H1 (cell line): ENCODE measurements at regions not wholly inside any gene's neighbourhood (a gene's known extent, or its start where the extent isn't known, plus 50 kb on each side); places are given as distances from the start of the nearest gene placed in this dataset.

Experiments used
- CTCF ChIA-PET: fragments of 300-600 bp; sonication (Branson Sonifier 250); formaldehyde crosslinking; loops from one replicate; lab custom pipeline; 2021; ENCODE audit not compliant: partially characterized antibody; lab: Charles Lee
- POLR2A ChIA-PET: fragments of 300-600 bp; sonication (Branson Sonifier 250); formaldehyde crosslinking; loops from one replicate; lab custom pipeline; 2021; ENCODE audit warnings: inconsistent platforms; ENCODE audit not compliant: partially characterized antibody; lab: Charles Lee
- DNase-seq, 2 experiments: peaks; one replicate each; pipeline versions ENCODE4 v3.0.0 to v3.0.0-alpha.2; 2010 to 2022; ENCODE audit warnings: low spot score in 2 of 2, low read depth in 1 of 2, mixed read lengths in 1 of 2
- FAIRE-seq: peaks from 2 replicates; lab custom pipeline; 2011; peaks lifted over from hg19 to GRCh38; lab: Jason Lieb, UNC
- H2AFZ ChIP-seq: 2 replicates; pipeline ENCODE4 v1.8.1; 2012; ENCODE audit warnings: low read length, inconsistent platforms
- H2AK5ac ChIP-seq: 2 replicates; pipeline ENCODE4 v1.6.1; 2013; ENCODE audit warnings: low read depth, low read length
- H2BK120ac ChIP-seq: replicated peaks from 2 replicates; pipeline ENCODE3; 2013; ENCODE audit warnings: low read depth, low read length, inconsistent platforms
- H2BK12ac ChIP-seq: 2 replicates; pipeline ENCODE4 v1.6.1; 2013; ENCODE audit warnings: low read depth, low read length
- H2BK15ac ChIP-seq: 2 replicates; pipeline ENCODE4 v1.6.1; 2013; ENCODE audit warnings: low read length
- H2BK20ac ChIP-seq: 2 replicates; pipeline ENCODE4 v1.6.1; 2013; ENCODE audit warnings: low read length
- H2BK5ac ChIP-seq: 2 replicates; pipeline ENCODE4 v1.6.1; 2013; ENCODE audit warnings: low read depth, low read length
- H3K14ac ChIP-seq: 2 replicates; pipeline ENCODE4 v1.6.1; 2013; ENCODE audit warnings: inconsistent platforms; ENCODE audit not compliant: insufficient read length
- H3K18ac ChIP-seq: 2 replicates; pipeline ENCODE4 v1.6.1; 2013; ENCODE audit warnings: low read length; ENCODE audit errors: extremely low read depth
- H3K23ac ChIP-seq: 2 replicates; pipeline ENCODE4 v1.6.1; 2013; ENCODE audit warnings: inconsistent platforms; ENCODE audit not compliant: insufficient read length
- H3K23me2 ChIP-seq: 2 replicates; pipeline ENCODE4 v1.6.1; 2013; ENCODE audit warnings: low read depth, low read length
- H3K27ac ChIP-seq: 2 replicates; pipeline ENCODE4 v1.6.1; 2011; ENCODE audit warnings: low read depth, low read length, inconsistent platforms
- H3K27me3 ChIP-seq, 4 experiments: replicated peaks in 1 of 4; 1 replicate in 1 of 4; 2 replicates in 3 of 4; pipeline versions ENCODE4 v1.6.1 to v1.8.1; 2011 to 2013; ENCODE audit warnings: low read length in 3 of 4, mild to moderate bottlenecking in 3 of 4, inconsistent platforms in 2 of 4, mixed read lengths in 2 of 4, moderate library complexity in 1 of 4; ENCODE audit not compliant: control insufficient read depth in 3 of 4, insufficient read depth in 3 of 4; ENCODE audit errors: extremely low read depth in 1 of 4
- H3K36me3 ChIP-seq, 4 experiments: 2 replicates each; pipeline versions ENCODE4 v1.6.1 to v1.8.1; 2011 to 2013; ENCODE audit warnings: mild to moderate bottlenecking in 4 of 4, low read length in 3 of 4, moderate library complexity in 2 of 4, control low read depth in 1 of 4, inconsistent platforms in 1 of 4; ENCODE audit not compliant: insufficient read depth in 4 of 4, control insufficient read depth in 2 of 4
- H3K4ac ChIP-seq: replicated peaks from 2 replicates; pipeline ENCODE3; 2013; ENCODE audit warnings: low read length, low read depth, mixed read lengths, inconsistent platforms; ENCODE audit not compliant: insufficient read length
- H3K4me1 ChIP-seq, 4 experiments: replicated peaks in 1 of 4; 1 replicate in 1 of 4; 2 replicates in 3 of 4; pipeline versions ENCODE4 v1.6.1 to v1.8.1; 2011 to 2013; ENCODE audit warnings: low read length in 3 of 4, inconsistent platforms in 2 of 4, mixed read lengths in 1 of 4; ENCODE audit not compliant: insufficient read depth in 4 of 4, control insufficient read depth in 3 of 4
- H3K4me2 ChIP-seq, 2 experiments: 2 replicates each; pipeline versions ENCODE4 v1.6.1 to v1.8.1; 2011 to 2013; ENCODE audit warnings: low read depth in 2 of 2, low read length in 2 of 2, control low read depth in 1 of 2, inconsistent platforms in 1 of 2, mild to moderate bottlenecking in 1 of 2; ENCODE audit not compliant: insufficient read depth in 1 of 2
- H3K4me3 ChIP-seq, 4 experiments: fragments of 200-600, 300-600 bp in 1 of 4; sonication (generic), shearing (Covaris generic), sonication (Bioruptor Twin) in 1 of 4; 2 replicates each; pipeline versions ENCODE4 v1.5.1 to v1.8.1; 2011 to 2016; ENCODE audit warnings: low read length in 4 of 4, low read depth in 3 of 4, control low read depth in 2 of 4, inconsistent platforms in 2 of 4, mild to moderate bottlenecking in 2 of 4, mixed read lengths in 1 of 4, moderate library complexity in 1 of 4; ENCODE audit not compliant: insufficient read depth in 2 of 4; ENCODE audit errors: extremely low read depth in 1 of 4
- H3K56ac ChIP-seq: replicated peaks from 2 replicates; pipeline ENCODE3; 2013; ENCODE audit warnings: low read depth, mild to moderate bottlenecking, mixed read lengths, low read length, inconsistent platforms; ENCODE audit not compliant: insufficient read length
- H3K79me1 ChIP-seq: 2 replicates; pipeline ENCODE4 v1.6.1; 2013; ENCODE audit warnings: low read depth, low read length, control low read depth
- H3K79me2 ChIP-seq, 2 experiments: 2 replicates each; pipeline versions ENCODE4 v1.6.1 to v1.8.1; 2012 to 2013; ENCODE audit warnings: low read length in 2 of 2, mild to moderate bottlenecking in 2 of 2, inconsistent platforms in 1 of 2; ENCODE audit not compliant: insufficient read depth in 2 of 2, control insufficient read depth in 1 of 2
- H3K9ac ChIP-seq, 4 experiments: replicated peaks in 1 of 4; 1 replicate in 1 of 4; 2 replicates in 3 of 4; pipeline versions ENCODE4 v1.6.1 to v1.8.1; 2011 to 2013; ENCODE audit warnings: low read depth in 3 of 4, low read length in 3 of 4, control low read depth in 2 of 4, mild to moderate bottlenecking in 2 of 4, moderate library complexity in 2 of 4, inconsistent platforms in 1 of 4; ENCODE audit errors: extremely low read depth in 1 of 4
- H3K9me3 ChIP-seq, 2 experiments: 2 replicates each; pipeline versions ENCODE4 v1.6.1 to v1.8.1; 2012 to 2013; ENCODE audit warnings: mild to moderate bottlenecking in 2 of 2, moderate library complexity in 2 of 2, control low read depth in 1 of 2, inconsistent platforms in 1 of 2, low read depth in 1 of 2, low read length in 1 of 2, mixed read lengths in 1 of 2; ENCODE audit not compliant: insufficient read depth in 2 of 2
- H4K20me1 ChIP-seq, 2 experiments: replicated peaks in 1 of 2; 2 replicates each; pipeline versions ENCODE3 to v1.8.1; 2011 to 2013; ENCODE audit warnings: inconsistent platforms in 2 of 2, low read length in 2 of 2, mild to moderate bottlenecking in 1 of 2; ENCODE audit not compliant: insufficient read depth in 2 of 2, control insufficient read depth in 1 of 2
- H4K5ac ChIP-seq: 2 replicates; pipeline ENCODE4 v1.6.1; 2013; ENCODE audit warnings: low read length, low read depth, mixed read lengths, inconsistent platforms; ENCODE audit not compliant: insufficient read length
- H4K8ac ChIP-seq: 2 replicates; pipeline ENCODE4 v1.8.0; 2013; ENCODE audit warnings: mild to moderate bottlenecking, moderate library complexity, low read length, inconsistent platforms; ENCODE audit not compliant: insufficient read depth; ENCODE audit errors: extremely low read depth
- H4K91ac ChIP-seq: replicated peaks from 2 replicates; pipeline ENCODE3; 2013; ENCODE audit warnings: low read length, mixed read lengths, inconsistent platforms; ENCODE audit not compliant: insufficient read length
- CHD1 ChIP-seq: IDR thresholded peaks from 2 replicates; pipeline ENCODE4 v1.6.1; 2012; ENCODE audit warnings: low read depth, low read length, improper control_type of control experiment
- EZH2 ChIP-seq: fragments of 200-600 bp; sonication (generic); IDR thresholded peaks from 2 replicates; pipeline ENCODE4 v1.7.1; 2012; ENCODE audit warnings: low read depth, mild to moderate bottlenecking, moderate library complexity, low read length, inconsistent platforms; ENCODE audit not compliant: severe bottlenecking
- WGBS, 2 experiments: shearing (Covaris generic) in 1 of 2; methylation state at CpG; one replicate each; pipeline versions ENCODE4 v1.1.6 to v1.1.7; 2013 to 2015; ENCODE audit warnings: low lambda C conversion rate in 2 of 2, mixed read lengths in 2 of 2, inconsistent platforms in 1 of 2, low coverage in 1 of 2, missing lambda C conversion rate in 1 of 2; ENCODE audit not compliant: insufficient replicate concordance in 2 of 2, insufficient coverage in 1 of 2, insufficient read length in 1 of 2; ENCODE audit errors: extremely low coverage in 1 of 2, missing lambda C conversion rate in 1 of 2; 5-methylcytosine and 5-hydroxymethylcytosine counted together

DNA sequence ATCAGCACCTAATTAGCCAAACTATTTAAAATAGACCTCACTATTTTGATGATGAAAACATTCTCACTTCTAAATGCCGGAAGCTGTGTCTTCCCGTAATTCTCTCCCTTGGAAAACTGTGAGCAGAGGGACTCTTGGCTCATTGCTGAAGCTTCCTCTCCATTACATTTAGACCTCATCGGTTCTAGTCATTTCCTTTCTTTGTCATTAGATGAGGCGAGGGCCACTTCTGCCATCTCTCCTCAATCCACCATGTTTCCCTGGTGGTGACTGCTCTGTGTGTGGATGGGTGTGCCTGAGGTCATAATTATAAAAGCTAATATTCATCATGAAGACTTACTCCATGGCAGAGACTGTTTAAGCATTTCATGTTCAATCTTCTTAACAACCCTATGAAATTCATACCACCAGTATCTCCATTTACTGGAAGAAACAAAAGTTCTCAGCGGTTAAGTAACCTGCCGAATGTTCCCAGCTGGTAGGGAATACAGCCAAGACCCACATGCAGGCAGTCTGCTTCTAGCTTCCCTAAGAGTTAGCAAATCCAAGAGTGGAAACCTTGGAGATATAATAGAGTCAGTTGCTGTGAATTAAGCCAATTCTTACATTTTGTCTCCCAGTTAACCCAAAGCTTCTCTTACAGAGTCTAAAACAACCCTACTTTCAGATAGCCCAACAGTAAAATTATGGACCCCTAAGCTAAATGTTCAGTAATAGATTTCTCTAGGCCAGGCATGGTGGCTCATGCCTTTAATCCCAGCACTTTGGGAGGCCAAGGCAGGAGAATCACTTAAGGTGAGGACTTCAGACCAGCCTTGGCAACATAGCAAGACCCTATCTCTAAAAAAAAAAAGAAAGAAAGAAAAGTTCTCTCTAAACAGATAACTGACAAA, 156.2 kb downstream of the ZBTB18 start:
- no peak overlapping the region for H2BK20ac ChIP-seq
- no peak overlapping the region for H2BK15ac ChIP-seq
- CTCF ChIA-PET: interaction anchor here (0.6 to 1.8 kb wide), 6 partner anchors 11 to 256 kb away, joined by 3 to 8 read pairs (median 4); no protein-coding TSS in a partner anchor
- no peak overlapping the region for H3K4ac ChIP-seq
- no peak overlapping the region for H4K5ac ChIP-seq
- no peak overlapping the region for H2BK5ac ChIP-seq
- H3K79me1 ChIP-seq: no peaks in the 10 kb centered on the region
- no peak for FAIRE-seq
- no peaks in the 10 kb centered on the region for H3K79me2 ChIP-seq
- no peak overlapping the region for H2AK5ac ChIP-seq
- H3K36me3 ChIP-seq: no peaks in the 10 kb centered on the region
- H4K91ac ChIP-seq: no peak overlapping the region
- H3K4me1 ChIP-seq: no peaks in the 10 kb centered on the region; a peak in 1 of 7 replicates
- H3K56ac ChIP-seq: no peak overlapping the region
- POLR2A ChIA-PET: no interaction called here
- no peak overlapping the region for H3K23ac ChIP-seq
- no peak overlapping the region for H3K27ac ChIP-seq
- H3K4me3 ChIP-seq: no peak overlapping the region
- no peak for DNase-seq
- H3K18ac ChIP-seq: no peak overlapping the region
- no peak overlapping the region for H4K8ac ChIP-seq
- no peak overlapping the region for H3K4me2 ChIP-seq
- no peaks in the 10 kb centered on the region for H3K9me3 ChIP-seq
- 0 out of 7 replicates have a peak, but pooled peaks cover 0 to 2% (median 0%) of the 10 kb centered on the region in 4 experiments for H3K27me3 ChIP-seq
- H3K23me2 ChIP-seq: no peaks in the 10 kb centered on the region; the same call in 1 of the 2 replicates
- H2AFZ ChIP-seq: no peak overlapping the region
- no peak overlapping the region for H2BK12ac ChIP-seq
- H3K9ac ChIP-seq: no peak overlapping the region
- 95% methylated on average over 6 of the region's 6 CpGs; no CpG with 5 or more reads in 1 of the 2 experiments for WGBS, 2 experiments
- no peak overlapping the region for H3K14ac ChIP-seq
- H4K20me1 ChIP-seq: no peaks in the 10 kb centered on the region
- no peak overlapping the region for H2BK120ac ChIP-seq
- no peak for TF ChIP-seq CHD1
- TF ChIP-seq EZH2: no peak
